ENCODE measurements at regions not wholly inside any gene's neighbourhood (a gene's known extent, or its start where the extent isn't known, plus 50 kb on each side); places are given as distances from the start of the nearest gene placed in this dataset.

DNA sequence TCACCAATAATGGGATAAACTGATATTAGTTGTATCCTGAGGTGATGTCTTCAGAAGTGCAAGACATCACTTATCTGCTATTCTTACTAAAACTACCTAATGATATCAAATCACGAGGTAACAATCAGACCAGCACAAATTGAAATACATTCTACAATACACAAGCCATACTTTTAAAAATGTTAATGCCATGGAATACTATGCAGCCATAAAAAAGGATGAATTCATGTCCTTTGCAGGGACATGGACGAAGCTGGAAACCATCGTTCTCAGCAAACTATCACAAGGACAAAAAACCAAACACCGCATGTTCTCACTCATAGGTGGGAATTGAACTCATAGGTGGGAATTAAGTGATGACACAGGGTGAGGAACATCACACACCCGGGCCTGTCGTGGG, 129.3 kb downstream of the SST start:
- no TSS peak for BruUV-seq (replicated peaks)
- CTCF ChIA-PET (ENCODE audit: low intra/inter-chr PET ratio) = no interaction called here
- intact Hi-C loops (cut with micrococcal nuclease) = no loop called here
- no peaks in the 10 kb centered on the region for H3K9me3 ChIP-seq (replicated peaks; ENCODE audit: control insufficient read depth, insufficient read depth, low read depth, low read length)
- H4K20me1 ChIP-seq (replicated peaks; ENCODE audit: control insufficient read depth, insufficient read depth, low read length) = no peaks in the 10 kb centered on the region
- TF ChIP-seq, protein P1, sequence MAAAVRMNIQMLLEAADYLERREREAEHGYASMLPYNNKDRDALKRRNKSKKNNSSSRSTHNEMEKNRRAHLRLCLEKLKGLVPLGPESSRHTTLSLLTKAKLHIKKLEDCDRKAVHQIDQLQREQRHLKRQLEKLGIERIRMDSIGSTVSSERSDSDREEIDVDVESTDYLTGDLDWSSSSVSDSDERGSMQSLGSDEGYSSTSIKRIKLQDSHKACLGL (CRISPR knock-in tag; IDR thresholded peaks at IDR 0.05; ENCODE audit: borderline replicate concordance, poor library complexity, severe bottlenecking) = no peak
- no peak for TF ChIP-seq DNMT1 (IDR thresholded peaks at IDR 0.05)
- TF ChIP-seq ZNF146 (CRISPR knock-in tag; IDR thresholded peaks at IDR 0.05; ENCODE audit: unreplicated experiment) = peak; percentile 90
- TF ChIP-seq, protein P2, sequence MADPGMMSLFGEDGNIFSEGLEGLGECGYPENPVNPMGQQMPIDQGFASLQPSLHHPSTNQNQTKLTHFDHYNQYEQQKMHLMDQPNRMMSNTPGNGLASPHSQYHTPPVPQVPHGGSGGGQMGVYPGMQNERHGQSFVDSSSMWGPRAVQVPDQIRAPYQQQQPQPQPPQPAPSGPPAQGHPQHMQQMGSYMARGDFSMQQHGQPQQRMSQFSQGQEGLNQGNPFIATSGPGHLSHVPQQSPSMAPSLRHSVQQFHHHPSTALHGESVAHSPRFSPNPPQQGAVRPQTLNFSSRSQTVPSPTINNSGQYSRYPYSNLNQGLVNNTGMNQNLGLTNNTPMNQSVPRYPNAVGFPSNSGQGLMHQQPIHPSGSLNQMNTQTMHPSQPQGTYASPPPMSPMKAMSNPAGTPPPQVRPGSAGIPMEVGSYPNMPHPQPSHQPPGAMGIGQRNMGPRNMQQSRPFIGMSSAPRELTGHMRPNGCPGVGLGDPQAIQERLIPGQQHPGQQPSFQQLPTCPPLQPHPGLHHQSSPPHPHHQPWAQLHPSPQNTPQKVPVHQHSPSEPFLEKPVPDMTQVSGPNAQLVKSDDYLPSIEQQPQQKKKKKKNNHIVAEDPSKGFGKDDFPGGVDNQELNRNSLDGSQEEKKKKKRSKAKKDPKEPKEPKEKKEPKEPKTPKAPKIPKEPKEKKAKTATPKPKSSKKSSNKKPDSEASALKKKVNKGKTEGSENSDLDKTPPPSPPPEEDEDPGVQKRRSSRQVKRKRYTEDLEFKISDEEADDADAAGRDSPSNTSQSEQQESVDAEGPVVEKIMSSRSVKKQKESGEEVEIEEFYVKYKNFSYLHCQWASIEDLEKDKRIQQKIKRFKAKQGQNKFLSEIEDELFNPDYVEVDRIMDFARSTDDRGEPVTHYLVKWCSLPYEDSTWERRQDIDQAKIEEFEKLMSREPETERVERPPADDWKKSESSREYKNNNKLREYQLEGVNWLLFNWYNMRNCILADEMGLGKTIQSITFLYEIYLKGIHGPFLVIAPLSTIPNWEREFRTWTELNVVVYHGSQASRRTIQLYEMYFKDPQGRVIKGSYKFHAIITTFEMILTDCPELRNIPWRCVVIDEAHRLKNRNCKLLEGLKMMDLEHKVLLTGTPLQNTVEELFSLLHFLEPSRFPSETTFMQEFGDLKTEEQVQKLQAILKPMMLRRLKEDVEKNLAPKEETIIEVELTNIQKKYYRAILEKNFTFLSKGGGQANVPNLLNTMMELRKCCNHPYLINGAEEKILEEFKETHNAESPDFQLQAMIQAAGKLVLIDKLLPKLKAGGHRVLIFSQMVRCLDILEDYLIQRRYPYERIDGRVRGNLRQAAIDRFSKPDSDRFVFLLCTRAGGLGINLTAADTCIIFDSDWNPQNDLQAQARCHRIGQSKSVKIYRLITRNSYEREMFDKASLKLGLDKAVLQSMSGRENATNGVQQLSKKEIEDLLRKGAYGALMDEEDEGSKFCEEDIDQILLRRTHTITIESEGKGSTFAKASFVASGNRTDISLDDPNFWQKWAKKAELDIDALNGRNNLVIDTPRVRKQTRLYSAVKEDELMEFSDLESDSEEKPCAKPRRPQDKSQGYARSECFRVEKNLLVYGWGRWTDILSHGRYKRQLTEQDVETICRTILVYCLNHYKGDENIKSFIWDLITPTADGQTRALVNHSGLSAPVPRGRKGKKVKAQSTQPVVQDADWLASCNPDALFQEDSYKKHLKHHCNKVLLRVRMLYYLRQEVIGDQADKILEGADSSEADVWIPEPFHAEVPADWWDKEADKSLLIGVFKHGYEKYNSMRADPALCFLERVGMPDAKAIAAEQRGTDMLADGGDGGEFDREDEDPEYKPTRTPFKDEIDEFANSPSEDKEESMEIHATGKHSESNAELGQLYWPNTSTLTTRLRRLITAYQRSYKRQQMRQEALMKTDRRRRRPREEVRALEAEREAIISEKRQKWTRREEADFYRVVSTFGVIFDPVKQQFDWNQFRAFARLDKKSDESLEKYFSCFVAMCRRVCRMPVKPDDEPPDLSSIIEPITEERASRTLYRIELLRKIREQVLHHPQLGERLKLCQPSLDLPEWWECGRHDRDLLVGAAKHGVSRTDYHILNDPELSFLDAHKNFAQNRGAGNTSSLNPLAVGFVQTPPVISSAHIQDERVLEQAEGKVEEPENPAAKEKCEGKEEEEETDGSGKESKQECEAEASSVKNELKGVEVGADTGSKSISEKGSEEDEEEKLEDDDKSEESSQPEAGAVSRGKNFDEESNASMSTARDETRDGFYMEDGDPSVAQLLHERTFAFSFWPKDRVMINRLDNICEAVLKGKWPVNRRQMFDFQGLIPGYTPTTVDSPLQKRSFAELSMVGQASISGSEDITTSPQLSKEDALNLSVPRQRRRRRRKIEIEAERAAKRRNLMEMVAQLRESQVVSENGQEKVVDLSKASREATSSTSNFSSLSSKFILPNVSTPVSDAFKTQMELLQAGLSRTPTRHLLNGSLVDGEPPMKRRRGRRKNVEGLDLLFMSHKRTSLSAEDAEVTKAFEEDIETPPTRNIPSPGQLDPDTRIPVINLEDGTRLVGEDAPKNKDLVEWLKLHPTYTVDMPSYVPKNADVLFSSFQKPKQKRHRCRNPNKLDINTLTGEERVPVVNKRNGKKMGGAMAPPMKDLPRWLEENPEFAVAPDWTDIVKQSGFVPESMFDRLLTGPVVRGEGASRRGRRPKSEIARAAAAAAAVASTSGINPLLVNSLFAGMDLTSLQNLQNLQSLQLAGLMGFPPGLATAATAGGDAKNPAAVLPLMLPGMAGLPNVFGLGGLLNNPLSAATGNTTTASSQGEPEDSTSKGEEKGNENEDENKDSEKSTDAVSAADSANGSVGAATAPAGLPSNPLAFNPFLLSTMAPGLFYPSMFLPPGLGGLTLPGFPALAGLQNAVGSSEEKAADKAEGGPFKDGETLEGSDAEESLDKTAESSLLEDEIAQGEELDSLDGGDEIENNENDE (IDR thresholded peaks at IDR 0.05; ENCODE audit: low read depth, low read length) = no peak
- TF ChIP-seq, protein P3, sequence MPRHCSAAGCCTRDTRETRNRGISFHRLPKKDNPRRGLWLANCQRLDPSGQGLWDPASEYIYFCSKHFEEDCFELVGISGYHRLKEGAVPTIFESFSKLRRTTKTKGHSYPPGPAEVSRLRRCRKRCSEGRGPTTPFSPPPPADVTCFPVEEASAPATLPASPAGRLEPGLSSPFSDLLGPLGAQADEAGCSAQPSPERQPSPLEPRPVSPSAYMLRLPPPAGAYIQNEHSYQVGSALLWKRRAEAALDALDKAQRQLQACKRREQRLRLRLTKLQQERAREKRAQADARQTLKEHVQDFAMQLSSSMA (CRISPR knock-in tag; IDR thresholded peaks at IDR 0.05) = no peak
- TF ChIP-seq ZNF140 (CRISPR knock-in tag; IDR thresholded peaks at IDR 0.05) = no peak
- TF ChIP-seq SAFB2 (IDR thresholded peaks at IDR 0.05; ENCODE audit: borderline replicate concordance, low read depth, low read length, severe bottlenecking) = no peak
- in situ Hi-C loops (cut with MboI) = no loop called here
- no peaks in the 10 kb centered on the region for H3K36me3 ChIP-seq (ENCODE audit: control insufficient read depth, insufficient read depth, low read length)
- no peaks in the 10 kb centered on the region for H3K4me1 ChIP-seq (replicated peaks in 1 of 2; ENCODE audit: control insufficient read depth in 2 of 2, insufficient read depth in 2 of 2, low read length in 2 of 2)
- FAIRE-seq (no peak), ATAC-seq (no peak), DNase-seq (ENCODE audit: extremely low read depth in 1 of 4, low spot score in 3 of 4) (no peak)
- H3K9ac ChIP-seq (ENCODE audit: insufficient read depth in 1 of 2, low read depth in 2 of 2, low read length in 2 of 2) = no peak overlapping the region
- no peak overlapping the region for H2AFZ ChIP-seq (ENCODE audit: low read depth, low read length)
- H3K4me3 ChIP-seq = no peak overlapping the region
- H3K9me1 ChIP-seq (ENCODE audit: control insufficient read depth, insufficient read depth, low read length) = no peaks in the 10 kb centered on the region
- WGBS (ENCODE audit: insufficient coverage, low coverage, missing lambda C conversion rate) = 1% methylated on average over 6 of the region's 6 CpGs
- POLR2A ChIA-PET = no interaction called here
- no peak overlapping the region for H3K4me2 ChIP-seq (ENCODE audit: insufficient read depth, low read length)
- H3K27me3 ChIP-seq (ENCODE audit: control insufficient read depth in 2 of 2, insufficient read depth in 2 of 2, low read length in 2 of 2) = peaks cover 8 to 18% of the 10 kb centered on the region in 2 experiments; a peak in 3 of 5 replicates
- no peaks in the 10 kb centered on the region for H3K79me2 ChIP-seq (ENCODE audit: control insufficient read depth, insufficient read depth, low read length)
- no peak overlapping the region for H3K27ac ChIP-seq (ENCODE audit: extremely low read depth, low read depth, low read length)

Data from K562 (cell line).